ENCODE measurements at regions not wholly inside any gene's neighbourhood (a gene's known extent, or its start where the extent isn't known, plus 50 kb on each side); places are given as distances from the start of the nearest gene placed in this dataset.
A peak's percentile ranks its signal among the peaks of the same experiment; 100 is the strongest.
"Not testable (repeated sequence)": the region's sequence is repeated elsewhere in the genome, so short reads cannot be mapped to it uniquely, and the experiment has no call there.

GRCh38 chr15:69769336-69769735 is 316.7 kb downstream of the RPLP1 start:
- not testable (repeated sequence) for DNase-seq

- DNase-seq: not testable (repeated sequence)
Observed at GRCh38 chr15:69774258-69774657, 321.6 kb downstream of the RPLP1 start.

GRCh38 chr15:69774711-69775110 is 322.1 kb downstream of the RPLP1 start:
- not testable (repeated sequence) for DNase-seq

- DNase-seq: no peak
Observed at GRCh38 chr15:69777356-69777755, 320.4 kb downstream of the TLE3 start.

- peak; percentile 37 for DNase-seq
Observed at GRCh38 chr15:69780374-69780773, 317.3 kb downstream of the TLE3 start.

GRCh38 chr15:69780981-69781380 is 316.7 kb downstream of the TLE3 start:
- DNase-seq: no peak

- DNase-seq: no peak
Observed at GRCh38 chr15:69781411-69782125, 316.1 kb downstream of the TLE3 start.

GRCh38 chr15:69782139-69782658 is 315.5 kb downstream of the TLE3 start:
- DNase-seq: no peak

GRCh38 chr15:69782809-69783208 is 314.9 kb downstream of the TLE3 start:
- no peak for DNase-seq

- no peak for DNase-seq
Observed at GRCh38 chr15:69783211-69783610, 314.5 kb downstream of the TLE3 start.

GRCh38 chr15:69784798-69785566 is 312.7 kb downstream of the TLE3 start:
- peak; percentile 79 for DNase-seq

- no peak for DNase-seq
Observed at GRCh38 chr15:69786136-69786701, 311.5 kb downstream of the TLE3 start.

GRCh38 chr15:69787791-69788190 is 309.9 kb downstream of the TLE3 start:
- no peak for DNase-seq

- DNase-seq: no peak
Observed at GRCh38 chr15:69789648-69790393, 307.9 kb downstream of the TLE3 start.

- no peak for DNase-seq
Observed at GRCh38 chr15:69790632-69791031, 307.1 kb downstream of the TLE3 start.

- DNase-seq: no peak
Observed at GRCh38 chr15:69792823-69793222, 304.9 kb downstream of the TLE3 start.

GRCh38 chr15:69793431-69793780 is 304.3 kb downstream of the TLE3 start:
- DNase-seq: no peak

GRCh38 chr15:69793781-69794451 is 303.8 kb downstream of the TLE3 start:
- no peak for DNase-seq

GRCh38 chr15:69794645-69795469 is 302.9 kb downstream of the TLE3 start:
- peak; percentile 76 for DNase-seq

GRCh38 chr15:69795601-69796000 is 302.1 kb downstream of the TLE3 start:
- no peak for DNase-seq

- no peak for DNase-seq
Observed at GRCh38 chr15:69797051-69797595, 300.6 kb downstream of the TLE3 start.

Measured in fibroblast of skin of abdomen (primary cell).